Caki2 (cell line): ENCODE measurements at regions not wholly inside any gene's neighbourhood (a gene's known extent, or its start where the extent isn't known, plus 50 kb on each side); places are given as distances from the start of the nearest gene placed in this dataset.
"Not testable (repeated sequence)": the region's sequence is repeated elsewhere in the genome, so short reads cannot be mapped to it uniquely, and the experiment has no call there.

ENCODE experiments used
- DNase-seq: peaks from one replicate; pipeline ENCODE4 v3.0.0-alpha.2; 2015; ENCODE audit warnings: low read depth
- in situ Hi-C: cut with HindIII; loops from 2 replicates; pipeline ENCODE4 v1.10.0; 2016; ENCODE audit warnings: low sequenced_read_pairs, low pct_unique_long_range_greater_than_20kb, mixed read lengths

DNA sequence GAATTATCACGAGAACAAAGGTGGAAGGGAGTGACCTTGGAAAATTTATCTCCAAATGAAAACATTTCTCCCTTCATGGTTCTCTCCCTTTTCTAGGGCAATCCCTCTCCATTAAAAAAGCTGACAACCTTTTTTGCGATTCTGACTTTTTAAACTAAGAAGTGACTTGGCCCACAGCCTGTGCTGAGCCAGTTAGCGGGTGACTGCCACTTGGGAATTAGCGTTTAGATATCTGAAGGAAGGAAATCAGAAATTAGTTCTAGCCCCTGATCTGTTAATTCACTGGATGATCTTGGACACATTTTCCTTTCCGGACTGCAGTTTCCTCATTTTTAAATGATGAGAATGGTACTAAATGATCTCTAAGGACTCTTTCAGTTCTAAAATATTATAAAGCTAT, 245.0 kb downstream of the FBXO8 start:
- DNase-seq: no peak
- in situ Hi-C loops: no loop called here

DNA sequence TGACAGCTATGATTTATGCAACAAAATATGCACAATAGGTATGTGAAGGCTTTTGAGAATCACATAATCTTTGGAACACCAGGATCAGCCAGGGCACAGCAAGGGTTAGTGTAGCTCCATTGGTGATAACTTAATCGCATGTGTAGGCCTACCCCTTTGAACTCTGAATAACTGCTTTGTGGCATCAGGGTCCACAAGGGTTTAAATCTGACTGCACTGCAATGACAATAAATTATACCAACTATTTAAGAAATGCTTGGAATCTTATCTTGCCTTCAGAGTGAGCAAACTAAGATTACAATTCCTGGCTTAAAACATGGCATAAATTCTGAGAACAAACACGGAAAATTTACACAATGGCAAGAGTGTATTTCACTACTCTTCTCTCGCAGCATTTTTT, 245.8 kb downstream of the FBXO8 start:
- in situ Hi-C loops: no loop called here
- no peak for DNase-seq

DNA sequence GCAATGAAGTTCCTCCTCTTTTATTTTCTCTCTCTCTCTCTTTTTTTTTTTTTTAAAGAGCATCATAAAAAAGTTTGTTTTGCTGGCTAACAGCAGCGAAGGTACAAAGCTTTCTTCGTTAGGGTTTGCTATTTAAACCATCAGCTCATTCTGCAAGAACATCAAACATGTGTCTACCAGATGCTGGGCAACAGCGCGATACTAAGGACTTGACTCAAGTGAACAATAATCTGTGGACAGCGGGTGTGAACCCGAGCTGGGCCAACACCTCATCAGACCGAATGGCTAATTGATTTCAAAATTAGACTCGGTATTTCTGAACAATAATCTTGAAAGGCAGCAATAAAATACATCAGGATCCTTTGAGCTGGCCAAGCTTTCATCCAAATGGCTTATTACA, 246.4 kb downstream of the FBXO8 start:
- in situ Hi-C loops: no loop called here
- no peak for DNase-seq

DNA sequence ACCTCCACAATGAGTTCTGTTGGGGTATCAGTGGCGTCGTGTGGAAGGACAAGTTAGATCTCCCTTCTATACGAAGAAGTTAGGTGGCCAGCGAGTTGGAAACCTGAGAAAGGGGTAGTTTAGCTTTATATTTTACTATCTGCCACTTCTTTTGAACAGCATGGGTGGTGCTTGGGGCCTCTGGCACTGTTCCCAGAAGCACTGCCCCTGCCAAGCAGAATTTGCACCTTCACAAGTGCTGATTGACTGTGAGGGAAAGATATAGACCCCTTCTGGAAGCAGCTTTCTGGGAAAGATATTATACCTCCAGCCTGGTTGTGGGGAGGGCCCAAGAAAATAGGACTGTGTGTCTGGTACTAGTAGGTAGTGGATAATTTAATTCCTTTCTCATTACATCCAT, 246.9 kb downstream of the FBXO8 start:
- in situ Hi-C loops: no loop called here
- DNase-seq: no peak

DNA sequence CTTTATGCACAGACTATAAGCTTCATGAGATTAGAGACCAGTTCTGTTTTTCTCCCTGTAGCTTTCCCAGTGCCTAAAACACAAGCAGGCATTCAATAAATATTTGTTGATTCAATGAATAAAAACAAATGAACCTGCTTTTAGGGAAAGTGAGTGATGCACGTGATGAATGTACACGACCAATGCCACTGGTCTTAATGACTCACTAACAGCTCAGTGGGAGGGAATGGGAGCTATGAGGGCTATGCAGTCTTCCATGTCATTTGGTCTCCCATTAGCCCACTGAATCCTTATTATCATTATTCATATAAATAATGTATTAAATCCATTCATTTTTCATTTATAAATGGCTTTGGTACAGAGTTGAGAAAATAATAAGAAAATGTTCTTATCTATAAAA, 247.4 kb downstream of the FBXO8 start:
- in situ Hi-C loops: no loop called here
- DNase-seq: no peak

DNA sequence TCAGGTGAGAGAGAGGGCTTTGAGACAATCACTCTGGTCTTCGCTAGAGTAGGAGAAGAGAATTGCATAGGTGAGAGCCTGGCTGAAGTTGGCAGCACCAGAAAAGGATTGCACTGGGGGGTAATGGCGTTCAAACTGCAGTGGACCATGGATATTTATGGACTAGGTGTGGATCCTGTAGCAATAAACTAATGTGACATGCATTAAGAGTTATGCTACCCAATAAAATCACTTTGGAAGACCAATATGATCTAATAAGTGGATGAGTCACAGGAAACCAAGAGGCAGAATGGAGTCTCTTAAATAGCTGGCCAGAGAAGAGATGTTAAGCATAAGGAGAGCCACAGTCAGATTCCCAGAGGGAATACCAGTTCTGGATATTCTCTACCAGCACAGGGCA, 259.8 kb downstream of the FBXO8 start:
- in situ Hi-C loops: no loop called here
- DNase-seq: no peak

DNA sequence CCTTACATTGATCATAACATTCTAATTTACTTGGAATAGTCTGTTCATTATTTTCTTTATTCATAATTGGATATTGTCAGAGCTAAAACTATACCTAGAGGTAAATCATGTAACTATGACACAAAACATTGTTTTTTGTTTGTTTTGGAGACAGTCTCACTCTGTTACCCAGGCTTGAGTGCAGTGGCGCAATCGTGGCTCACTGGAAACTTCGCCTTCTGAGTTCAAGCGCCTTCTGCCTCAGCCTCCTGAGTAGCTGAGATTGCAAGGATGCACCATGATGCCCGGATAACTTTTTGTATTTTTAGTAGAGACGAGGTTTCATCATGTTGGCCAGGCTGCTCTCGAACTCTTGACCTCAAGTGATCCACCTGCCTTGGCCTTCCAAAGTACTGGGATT, 265.2 kb downstream of the FBXO8 start:
- in situ Hi-C loops: no loop called here
- DNase-seq: no peak

DNA sequence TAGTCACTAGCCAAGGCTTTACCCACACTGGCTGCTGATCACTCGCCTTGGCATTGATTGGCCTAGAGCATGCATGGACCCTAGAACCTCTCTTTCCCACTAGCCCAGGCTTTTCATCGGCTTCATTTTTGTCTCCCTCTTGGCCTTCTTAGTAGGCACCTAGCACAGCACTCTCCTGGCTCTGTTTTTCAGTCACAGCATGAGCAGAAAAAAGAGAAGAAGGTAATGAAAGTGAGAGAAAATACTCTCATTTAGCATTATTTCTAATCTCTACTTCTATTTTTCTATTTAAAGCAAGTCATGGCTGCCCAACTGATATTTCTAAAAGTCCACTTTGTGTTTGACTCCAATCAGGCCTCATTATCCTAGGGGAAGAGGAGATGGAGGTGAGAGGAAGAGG, 267.2 kb downstream of the FBXO8 start:
- in situ Hi-C loops: no loop called here
- no peak for DNase-seq

DNA sequence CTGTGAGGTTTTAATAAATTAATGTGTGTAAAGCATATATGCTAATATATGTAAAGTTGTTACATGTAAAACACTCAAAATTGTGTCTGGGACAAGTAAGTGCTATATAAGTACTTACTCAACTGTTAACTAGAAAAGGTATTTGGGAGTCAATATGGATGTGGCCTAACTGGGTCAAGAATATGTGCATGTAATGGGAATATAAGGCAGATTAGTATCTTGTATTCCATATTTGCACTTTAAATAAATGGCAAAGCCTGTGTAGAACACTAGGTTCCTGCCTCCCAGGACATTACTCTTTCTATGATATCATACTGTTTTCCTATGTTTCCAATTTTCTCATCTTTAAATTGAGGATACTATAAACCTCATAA, 270.6 kb downstream of the FBXO8 start:
- in situ Hi-C loops: no loop called here
- no peak for DNase-seq

DNA sequence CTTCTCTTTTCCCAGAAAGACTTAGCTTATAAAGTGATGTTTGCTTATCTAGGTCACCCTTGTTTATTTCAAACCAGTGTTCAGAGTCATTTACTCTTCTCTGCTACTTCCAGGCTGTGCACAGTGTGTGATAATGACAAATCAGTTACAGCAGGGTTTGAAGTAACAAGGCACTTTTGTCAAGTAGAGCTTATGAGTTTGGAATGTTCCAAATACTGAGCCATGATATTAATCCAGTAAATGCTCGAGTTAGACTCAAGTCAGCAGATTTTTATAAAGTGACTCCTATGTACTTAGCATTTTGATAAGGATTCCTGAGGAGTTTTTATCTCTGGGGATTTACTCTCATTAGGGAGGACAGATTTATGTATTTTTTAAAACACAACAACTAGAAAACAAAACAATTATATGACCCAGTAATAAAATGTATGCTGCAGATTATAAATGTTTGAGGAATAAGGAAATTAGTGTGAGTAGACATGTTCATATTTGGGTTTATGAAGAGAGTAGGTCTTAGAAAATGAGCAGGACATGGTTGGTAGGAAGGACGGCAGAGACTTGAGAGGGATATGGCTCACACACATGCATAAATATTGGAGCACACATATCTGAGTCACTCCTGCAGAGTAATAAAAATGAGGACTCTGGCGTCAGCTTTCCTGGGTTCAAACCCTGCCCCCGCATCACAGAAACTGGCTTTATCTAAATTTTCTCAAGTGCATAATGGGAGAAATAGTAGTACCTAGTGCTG, 271.2 kb downstream of the FBXO8 start:
- in situ Hi-C loops: no loop called here
- no peak for DNase-seq

DNA sequence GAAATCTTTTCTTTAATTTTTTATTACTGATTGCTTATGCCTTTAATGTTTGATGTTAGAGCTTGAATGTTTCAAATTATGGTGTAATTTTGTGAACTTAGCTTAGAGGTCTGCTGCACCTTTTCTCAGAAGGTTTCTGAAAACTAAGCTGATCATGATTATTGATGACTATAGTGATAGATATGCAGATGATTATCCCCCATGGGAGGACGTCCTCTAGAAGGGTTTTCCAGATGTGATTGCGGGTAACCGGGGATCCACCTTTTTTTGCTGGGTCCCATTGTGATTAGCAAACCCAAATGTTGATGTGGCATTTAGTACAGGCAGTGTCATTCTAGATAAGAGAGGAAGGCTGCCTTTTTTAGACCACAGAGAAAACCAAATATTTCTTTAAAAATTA, 272.9 kb downstream of the FBXO8 start:
- no peak for DNase-seq
- in situ Hi-C loops: no loop called here

DNA sequence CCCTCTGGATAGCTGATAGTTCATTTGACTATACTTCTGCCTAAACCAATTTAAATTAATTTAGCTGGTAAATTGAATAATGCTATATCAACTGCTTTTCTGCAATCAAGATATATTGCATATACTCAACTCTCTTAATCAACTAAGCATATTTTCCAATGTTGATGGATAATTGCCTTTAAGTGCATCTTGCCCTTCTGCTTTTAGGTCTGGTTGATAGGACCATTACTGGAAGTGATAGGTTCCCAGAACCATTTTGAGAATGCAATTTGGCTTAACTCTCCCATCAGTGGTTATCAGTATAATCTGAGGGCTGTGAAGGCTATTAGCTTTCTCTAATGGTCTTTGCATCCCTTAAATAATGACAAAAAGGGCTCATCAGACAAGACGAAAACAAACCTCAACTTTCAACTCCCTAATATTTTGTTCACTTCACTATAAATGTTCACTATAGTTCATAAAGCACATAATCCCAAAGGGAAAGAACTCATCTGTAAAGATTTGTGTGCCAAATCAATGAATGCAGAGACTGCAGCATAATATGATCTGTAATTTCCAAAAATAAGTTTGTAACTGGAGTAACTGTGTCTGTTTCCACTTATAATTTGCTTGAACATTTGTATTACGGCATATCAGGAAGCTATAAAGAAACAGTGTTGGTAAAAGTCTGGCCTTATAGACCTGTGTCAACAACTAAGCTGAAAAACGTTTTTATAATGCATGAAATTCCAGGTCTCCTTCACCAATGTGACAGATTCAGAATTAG, 273.6 kb downstream of the FBXO8 start:
- in situ Hi-C loops: no loop called here
- no peak for DNase-seq

DNA sequence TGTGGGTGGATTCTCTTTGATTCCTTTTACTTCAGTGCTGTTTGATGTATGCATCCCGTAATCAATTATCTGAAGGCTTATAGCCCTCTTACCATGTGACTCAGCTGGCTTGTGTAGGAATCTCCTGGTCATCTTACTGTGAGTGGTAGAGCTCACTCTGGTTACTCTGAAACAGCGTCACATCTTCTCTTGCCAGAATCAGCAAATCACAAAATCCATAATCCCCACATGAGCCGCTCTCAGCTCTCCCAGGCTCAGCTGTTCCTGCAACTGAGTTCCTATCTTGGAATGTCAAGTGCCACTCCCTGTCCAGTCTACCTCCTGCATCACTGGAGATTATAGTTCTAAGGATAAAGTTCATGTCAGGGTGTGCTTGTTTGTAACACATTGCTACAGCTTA, 278.0 kb downstream of the FBXO8 start:
- no peak for DNase-seq
- in situ Hi-C loops: no loop called here

DNA sequence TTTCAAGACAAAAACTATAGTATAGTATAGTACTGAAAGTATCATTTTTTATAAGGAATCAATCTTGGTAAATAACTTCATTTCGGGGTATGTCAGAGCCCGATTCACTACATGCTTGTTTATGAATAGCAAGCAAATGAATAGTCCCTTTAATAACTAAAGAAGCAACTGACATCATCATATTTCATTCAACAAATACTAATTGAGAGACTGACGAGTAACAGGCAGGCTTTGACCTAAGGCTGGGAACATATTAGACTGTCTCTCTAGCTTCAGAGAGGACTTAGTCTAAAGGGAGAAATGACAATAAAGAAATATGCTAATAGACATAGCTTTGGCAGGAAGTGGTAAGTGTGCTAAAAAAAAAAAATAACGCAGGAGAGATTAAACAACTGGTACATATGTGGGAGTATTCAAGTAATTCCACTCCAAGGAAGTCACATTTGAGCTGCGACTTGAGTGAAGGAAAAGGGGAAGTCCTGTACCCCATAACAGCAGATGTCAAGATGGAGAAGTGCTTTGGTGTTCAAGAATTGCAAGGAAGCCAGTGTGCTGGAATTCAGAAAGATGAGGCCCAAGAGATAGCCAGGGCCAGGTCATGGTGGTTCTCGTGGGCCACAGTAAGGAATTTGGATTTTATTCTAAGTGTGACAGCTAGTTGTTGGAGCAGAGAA, 284.9 kb downstream of the FBXO8 start:
- in situ Hi-C loops: no loop called here
- DNase-seq: no peak

DNA sequence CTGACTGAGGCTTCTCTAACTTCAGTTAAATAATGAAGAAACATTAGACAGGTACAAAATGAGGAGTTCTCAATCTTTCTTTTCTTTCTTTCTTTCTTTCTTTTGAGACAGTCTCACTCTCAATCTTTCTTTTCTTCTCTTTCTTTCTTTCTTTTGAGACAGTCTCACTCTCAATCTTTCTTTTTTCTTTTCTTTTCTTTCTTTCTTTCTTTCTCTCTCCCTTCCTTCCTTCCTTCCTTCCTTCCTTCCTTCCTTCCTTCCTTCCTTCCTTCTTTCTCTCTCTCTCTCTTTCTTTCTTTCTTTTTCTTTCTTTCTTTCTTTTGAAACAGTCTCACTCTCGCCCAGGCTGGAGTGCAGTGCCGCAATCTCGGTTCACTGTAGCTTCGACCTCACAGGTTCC, 287.7 kb downstream of the FBXO8 start:
- DNase-seq, in situ Hi-C loops: not testable (repeated sequence)

DNA sequence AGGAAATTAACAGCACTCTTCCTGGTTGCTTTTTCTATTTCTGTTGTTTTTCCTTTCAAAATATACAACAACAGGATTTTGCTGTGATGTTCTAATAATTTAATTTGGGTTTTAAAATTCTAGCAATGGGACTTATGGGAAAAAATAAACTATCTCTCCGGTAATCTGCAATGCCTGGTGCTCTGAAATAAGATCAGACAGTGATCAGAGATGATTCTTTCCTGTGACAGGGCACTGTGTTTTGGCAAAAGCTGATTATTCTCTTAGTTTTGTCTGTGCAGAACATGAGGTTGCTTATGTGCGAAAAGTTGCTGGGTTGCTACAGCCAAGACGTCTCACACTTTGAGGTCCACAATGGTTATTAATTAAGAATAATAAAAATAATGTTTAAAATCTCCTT, 291.7 kb downstream of the FBXO8 start:
- DNase-seq: no peak
- in situ Hi-C loops: no loop called here

DNA sequence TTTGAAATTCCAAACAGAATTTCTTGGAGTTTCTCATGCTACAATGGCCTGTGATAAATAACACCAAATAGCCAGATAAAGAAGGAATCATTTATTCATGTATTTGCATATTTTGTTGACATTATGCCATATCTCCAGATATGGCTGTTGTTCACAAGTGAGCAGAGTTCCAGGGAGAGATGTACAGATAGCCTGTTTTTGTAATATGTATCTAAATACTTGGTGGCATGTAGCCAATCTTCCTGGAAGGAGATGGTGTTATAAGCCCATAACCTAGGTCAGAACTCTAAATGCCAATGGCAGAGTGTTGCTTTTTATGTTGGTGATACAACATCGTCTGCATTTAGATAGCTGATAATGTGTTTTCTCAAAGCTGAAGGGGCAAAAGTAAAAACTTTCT, 292.2 kb downstream of the FBXO8 start:
- DNase-seq: no peak
- in situ Hi-C loops: no loop called here

DNA sequence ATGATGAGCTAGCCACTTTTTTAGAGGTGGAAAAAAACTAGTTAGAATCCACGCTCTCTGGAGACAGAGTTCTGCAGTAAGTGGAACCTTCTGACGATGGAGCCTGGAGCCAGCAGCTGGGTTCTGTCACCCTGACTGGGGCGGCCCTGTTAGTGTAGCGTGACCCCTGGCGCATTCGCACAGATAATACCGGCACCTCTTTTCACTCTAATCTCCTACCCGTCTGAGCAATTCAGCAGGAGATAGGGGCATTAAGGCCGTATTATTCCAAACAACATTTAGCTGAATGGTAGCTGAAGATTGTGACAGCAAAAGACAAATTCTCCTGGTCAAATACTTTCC, 292.6 kb downstream of the FBXO8 start:
- in situ Hi-C loops: no loop called here
- no peak for DNase-seq

DNA sequence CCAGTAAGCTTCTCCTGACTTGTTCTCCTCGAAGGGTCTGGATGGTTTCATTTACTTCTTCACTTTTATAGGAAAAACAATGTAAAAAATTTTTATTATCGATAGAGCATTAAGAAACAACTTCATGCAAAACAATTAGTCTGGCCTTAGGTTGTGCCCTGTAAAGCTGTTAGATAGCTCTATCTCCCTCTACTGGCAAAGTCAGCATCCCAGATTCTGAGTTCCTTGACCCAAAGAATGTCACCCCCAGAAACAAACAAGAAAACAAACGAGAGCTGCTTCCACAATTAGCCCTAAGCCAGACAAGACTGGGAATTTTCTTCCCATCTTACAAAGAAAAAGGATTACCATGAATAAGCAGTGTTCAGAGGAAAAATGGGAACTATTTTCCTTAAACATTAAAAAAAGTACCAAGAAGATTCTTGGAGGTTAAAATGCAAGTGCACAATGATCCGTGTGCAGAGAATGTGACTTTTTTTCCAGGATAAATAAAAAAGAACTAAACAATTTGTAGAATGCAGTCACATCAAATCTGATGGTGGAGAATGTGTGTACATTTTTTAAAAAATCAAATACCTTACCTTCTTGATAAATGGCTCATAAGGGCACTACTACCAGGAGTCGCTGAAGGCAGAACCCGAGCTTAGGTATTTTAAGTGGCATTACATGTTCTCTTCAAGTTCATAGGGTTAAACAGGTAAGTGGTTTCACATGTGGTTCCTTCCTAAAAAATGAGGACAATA, 293.2 kb downstream of the FBXO8 start:
- in situ Hi-C loops: no loop called here
- no peak for DNase-seq
